HG03108 (cell line): ENCODE measurements at regions not wholly inside any gene's neighbourhood (a gene's known extent, or its start where the extent isn't known, plus 50 kb on each side); places are given as distances from the start of the nearest gene placed in this dataset.

Experiments used
- ATAC-seq: cut with Tn5 transposase; IDR thresholded peaks from one replicate; pipeline ENCODE4 v1.9.1; 2021; ENCODE audit warnings: moderate library complexity; ENCODE audit not compliant: unreplicated experiment

- ATAC-seq, result no peak
Measured at GRCh38 chr2:171225989-171226388, 65.3 kb upstream of the TLK1 start.

GRCh38 chr2:171225302-171225980, 64.7 kb upstream of the TLK1 start:
- ATAC-seq, result no peak

- no peak for ATAC-seq
Measured at GRCh38 chr2:171217330-171217729, 56.6 kb upstream of the TLK1 start.

GRCh38 chr2:171216631-171217030, 55.9 kb upstream of the TLK1 start:
- ATAC-seq, result no peak

GRCh38 chr2:171214093-171214492, 53.4 kb upstream of the TLK1 start:
- no peak for ATAC-seq

GRCh38 chr2:171210864-171211431, 50.3 kb upstream of the TLK1 start:
- peak; percentile 90 for ATAC-seq
